ENCODE measurements at regions not wholly inside any gene's neighbourhood (a gene's known extent, or its start where the extent isn't known, plus 50 kb on each side); places are given as distances from the start of the nearest gene placed in this dataset.

- no peak for DNase-seq (ENCODE audit: low read depth)
These were observed 106.5 kb downstream of the TPRA1 start for GRCh38 chr3:127483902-127484591.

GRCh38 chr3:127483005-127483641, 107.4 kb downstream of the TPRA1 start:
- no peak for DNase-seq (ENCODE audit: low read depth)

GRCh38 chr3:127482216-127483004, 108.1 kb downstream of the TPRA1 start:
- DNase-seq (ENCODE audit: low read depth), result no peak

- DNase-seq (ENCODE audit: low read depth), result no peak
These were observed 110.2 kb downstream of the TPRA1 start for GRCh38 chr3:127480196-127480954.

- no peak for DNase-seq (ENCODE audit: low read depth)
These were observed 111.1 kb downstream of the TPRA1 start for GRCh38 chr3:127479449-127479848.

- no peak for DNase-seq (ENCODE audit: low read depth)
These were observed 111.6 kb downstream of the TPRA1 start for GRCh38 chr3:127478922-127479321.

- no peak for DNase-seq (ENCODE audit: low read depth)
These were observed 113.1 kb downstream of the TPRA1 start for GRCh38 chr3:127477396-127477795.

GRCh38 chr3:127476936-127477335, 113.6 kb downstream of the TPRA1 start:
- DNase-seq (ENCODE audit: low read depth), result no peak

GRCh38 chr3:127475975-127476705, 114.4 kb downstream of the TPRA1 start:
- no peak for DNase-seq (ENCODE audit: low read depth)

GRCh38 chr3:127475391-127475790, 115.1 kb downstream of the TPRA1 start:
- DNase-seq (ENCODE audit: low read depth), result no peak

GRCh38 chr3:127473244-127474024, 117.1 kb downstream of the TPRA1 start:
- DNase-seq (ENCODE audit: low read depth), result no peak

GRCh38 chr3:127472506-127472905, 118.0 kb downstream of the TPRA1 start:
- DNase-seq (ENCODE audit: low read depth), result no peak

- DNase-seq (ENCODE audit: low read depth), result no peak
These were observed 119.4 kb downstream of the TPRA1 start for GRCh38 chr3:127471142-127471541.

- no peak for DNase-seq (ENCODE audit: low read depth)
These were observed 120.8 kb downstream of the TPRA1 start for GRCh38 chr3:127469760-127470159.

GRCh38 chr3:127467391-127467790, 123.1 kb downstream of the TPRA1 start:
- DNase-seq (ENCODE audit: low read depth), result no peak

GRCh38 chr3:127464642-127465041, 125.9 kb downstream of the TPRA1 start:
- no peak for DNase-seq (ENCODE audit: low read depth)

- DNase-seq (ENCODE audit: low read depth), result no peak
These were observed 128.3 kb downstream of the TPRA1 start for GRCh38 chr3:127462111-127462655.

- DNase-seq (ENCODE audit: low read depth), result no peak
These were observed 129.1 kb downstream of the TPRA1 start for GRCh38 chr3:127461286-127461910.

- DNase-seq (ENCODE audit: low read depth), result no peak
These were observed 130.6 kb downstream of the TPRA1 start for GRCh38 chr3:127459891-127460290.
